NCI-H1048 (cell line): ENCODE measurements at regions not wholly inside any gene's neighbourhood (a gene's known extent, or its start where the extent isn't known, plus 50 kb on each side); places are given as distances from the start of the nearest gene placed in this dataset.

Source experiments
- DNase-seq: peaks from one replicate; lab custom pipeline; 2025; lab: John Stamatoyannopoulos, UW

GRCh38 chr12:46131732-46132469 lies 136.9 kb downstream of the SLC38A1 start:
- no peak for DNase-seq

- no peak for DNase-seq
Measured at GRCh38 chr12:46127656-46128055, 137.3 kb upstream of the SCAF11 start.

GRCh38 chr12:46126050-46126727 lies 135.8 kb upstream of the SCAF11 start:
- no peak for DNase-seq

GRCh38 chr12:46124848-46125619 lies 134.7 kb upstream of the SCAF11 start:
- peak; percentile 32 for DNase-seq

- DNase-seq: no peak
Measured at GRCh38 chr12:46124132-46124847, 133.9 kb upstream of the SCAF11 start.

- no peak for DNase-seq
Measured at GRCh38 chr12:46112364-46112763, 122.0 kb upstream of the SCAF11 start.

GRCh38 chr12:46111715-46112114 lies 121.3 kb upstream of the SCAF11 start:
- DNase-seq: no peak

- no peak for DNase-seq
Measured at GRCh38 chr12:46110928-46111699, 120.7 kb upstream of the SCAF11 start.

GRCh38 chr12:46110223-46110611 lies 119.8 kb upstream of the SCAF11 start:
- DNase-seq: no peak

GRCh38 chr12:46109343-46110222 lies 119.2 kb upstream of the SCAF11 start:
- no peak for DNase-seq

- DNase-seq: no peak
Measured at GRCh38 chr12:46108721-46109120, 118.3 kb upstream of the SCAF11 start.

- DNase-seq: no peak
Measured at GRCh38 chr12:46107591-46107990, 117.2 kb upstream of the SCAF11 start.

- DNase-seq: no peak
Measured at GRCh38 chr12:46105735-46106134, 115.4 kb upstream of the SCAF11 start.

- DNase-seq: no peak
Measured at GRCh38 chr12:46103559-46104383, 113.4 kb upstream of the SCAF11 start.

GRCh38 chr12:46101485-46101869 lies 111.1 kb upstream of the SCAF11 start:
- DNase-seq: no peak

GRCh38 chr12:46100551-46101484 lies 110.4 kb upstream of the SCAF11 start:
- no peak for DNase-seq

GRCh38 chr12:46089414-46090162 lies 99.2 kb upstream of the SCAF11 start:
- DNase-seq: no peak
